Astrocyte (in vitro differentiated cells and primary cell): ENCODE measurements at regions not wholly inside any gene's neighbourhood (a gene's known extent, or its start where the extent isn't known, plus 50 kb on each side); places are given as distances from the start of the nearest gene placed in this dataset.
"Not testable (repeated sequence)": the region's sequence is repeated elsewhere in the genome, so short reads cannot be mapped to it uniquely, and the experiment has no call there.

ENCODE experiments used
- DNase-seq: peaks from one replicate; pipeline ENCODE4 v3.0.0-alpha.2; 2010; ENCODE audit warnings: low read depth
- FAIRE-seq: peaks from 2 replicates; lab custom pipeline; 2011; peaks lifted over from hg19 to GRCh38; lab: Jason Lieb, UNC
- H2AFZ ChIP-seq: 2 replicates; pipeline ENCODE4 v1.6.0; 2012; ENCODE audit warnings: low read depth, low read length, inconsistent platforms
- H3K27ac ChIP-seq: 2 replicates; pipeline ENCODE4 v1.5.1; 2011; ENCODE audit warnings: low read depth, low read length, inconsistent platforms
- H3K27me3 ChIP-seq: 2 replicates; pipeline ENCODE4 v1.6.0; 2011; ENCODE audit warnings: low read length, inconsistent platforms; ENCODE audit not compliant: insufficient read depth
- H3K36me3 ChIP-seq: 2 replicates; pipeline ENCODE4 v1.5.1; 2011; ENCODE audit warnings: low read length, inconsistent platforms; ENCODE audit not compliant: insufficient read depth
- H3K4me1 ChIP-seq: 2 replicates; pipeline ENCODE4 v1.5.1; 2011; ENCODE audit warnings: low read length, inconsistent platforms; ENCODE audit not compliant: insufficient read depth
- H3K4me2 ChIP-seq: 2 replicates; pipeline ENCODE4 v1.6.0; 2012; ENCODE audit warnings: low read length, inconsistent platforms
- H3K4me3 ChIP-seq: 2 replicates; pipeline ENCODE4 v1.5.1; 2011; ENCODE audit warnings: low read depth, mild to moderate bottlenecking, low read length, inconsistent platforms; ENCODE audit not compliant: insufficient read depth
- H3K79me2 ChIP-seq: 2 replicates; pipeline ENCODE4 v1.6.0; 2012; ENCODE audit warnings: mild to moderate bottlenecking, low read length, inconsistent platforms; ENCODE audit not compliant: insufficient read depth
- H3K9ac ChIP-seq: 2 replicates; pipeline ENCODE4 v1.6.0; 2012; ENCODE audit warnings: mild to moderate bottlenecking, low read length, inconsistent platforms
- H3K9me3 ChIP-seq: 2 replicates; pipeline ENCODE4 v1.5.1; 2012; ENCODE audit warnings: low read depth, mild to moderate bottlenecking, low read length, inconsistent platforms; ENCODE audit not compliant: insufficient read depth
- H4K20me1 ChIP-seq: 2 replicates; pipeline ENCODE4 v1.6.0; 2012; ENCODE audit warnings: low read length, inconsistent platforms; ENCODE audit not compliant: insufficient read depth
- H3K27ac Mint-ChIP-seq: one replicate; pipeline ENCODE4 v1.8.0; 2021; ENCODE audit warnings: mild to moderate bottlenecking, mixed read lengths; ENCODE audit not compliant: unreplicated experiment
- H3K27me3 Mint-ChIP-seq: one replicate; pipeline ENCODE4 v1.8.0; 2021; ENCODE audit warnings: low read depth, mixed read lengths; ENCODE audit not compliant: unreplicated experiment
- H3K36me3 Mint-ChIP-seq: one replicate; pipeline ENCODE4 v1.8.0; 2021; ENCODE audit warnings: low read depth, mixed read lengths; ENCODE audit not compliant: unreplicated experiment
- H3K4me1 Mint-ChIP-seq: one replicate; pipeline ENCODE4 v1.8.0; 2021; ENCODE audit warnings: low read depth, mixed read lengths; ENCODE audit not compliant: unreplicated experiment
- H3K4me3 Mint-ChIP-seq: one replicate; pipeline ENCODE4 v1.8.0; 2021; ENCODE audit warnings: mild to moderate bottlenecking, moderate library complexity, mixed read lengths; ENCODE audit not compliant: unreplicated experiment
- H3K9me3 Mint-ChIP-seq: one replicate; pipeline ENCODE4 v1.8.0; 2021; ENCODE audit warnings: mild to moderate bottlenecking, mixed read lengths; ENCODE audit not compliant: unreplicated experiment
- EZH2 ChIP-seq: IDR thresholded peaks from 2 replicates; pipeline ENCODE4 v1.6.1; 2012; ENCODE audit warnings: mild to moderate bottlenecking, low read length, inconsistent platforms; ENCODE audit not compliant: insufficient read depth
- TF ChIP-seq, protein P1 (sequence below): IDR thresholded peaks from 2 replicates; pipeline ENCODE4 v1.5.1; 2011; ENCODE audit warnings: low read depth, mild to moderate bottlenecking, inconsistent platforms, low read length, moderate library complexity; ENCODE audit not compliant: insufficient read depth

DNA sequence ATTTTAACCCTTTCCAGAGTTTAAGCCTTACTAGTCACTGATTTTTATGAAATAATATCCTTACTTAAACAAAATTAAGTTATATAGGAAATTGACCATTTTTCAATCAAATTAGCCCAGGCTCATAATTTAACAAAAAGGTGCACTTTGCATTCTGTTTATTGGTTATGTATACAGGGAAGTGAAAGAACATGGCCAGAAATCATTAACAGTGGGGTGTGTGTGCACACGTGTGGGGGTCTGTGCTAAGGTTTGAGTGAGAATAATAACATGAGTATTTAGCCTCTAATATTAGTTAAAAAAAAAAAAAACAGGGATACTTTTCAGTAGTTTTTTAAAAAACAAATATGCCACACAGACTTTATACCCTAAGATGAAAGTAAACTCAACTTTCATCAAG, 510.5 kb upstream of the PFKP start:
- H3K27me3 ChIP-seq = no peaks in the 10 kb centered on the region
- FAIRE-seq (no peak), DNase-seq (no peak)
- H3K79me2 ChIP-seq = no peaks in the 10 kb centered on the region
- H3K4me2 ChIP-seq = no peak overlapping the region
- H3K9ac ChIP-seq = no peak overlapping the region
- Mint-ChIP-seq H3K9me3 (no peaks in the 10 kb centered on the region), H3K36me3 (no peaks in the 10 kb centered on the region), H3K27ac (no peak overlapping the region), H3K4me3 (no peak overlapping the region), H3K27me3 (peaks cover 5% of the 10 kb centered on the region), H3K4me1 (no peaks in the 10 kb centered on the region)
- no peaks in the 10 kb centered on the region for H3K4me1 ChIP-seq
- H3K27ac ChIP-seq = no peak overlapping the region
- H3K4me3 ChIP-seq = no peak overlapping the region
- H3K36me3 ChIP-seq = no peaks in the 10 kb centered on the region
- TF ChIP-seq, protein P1, sequence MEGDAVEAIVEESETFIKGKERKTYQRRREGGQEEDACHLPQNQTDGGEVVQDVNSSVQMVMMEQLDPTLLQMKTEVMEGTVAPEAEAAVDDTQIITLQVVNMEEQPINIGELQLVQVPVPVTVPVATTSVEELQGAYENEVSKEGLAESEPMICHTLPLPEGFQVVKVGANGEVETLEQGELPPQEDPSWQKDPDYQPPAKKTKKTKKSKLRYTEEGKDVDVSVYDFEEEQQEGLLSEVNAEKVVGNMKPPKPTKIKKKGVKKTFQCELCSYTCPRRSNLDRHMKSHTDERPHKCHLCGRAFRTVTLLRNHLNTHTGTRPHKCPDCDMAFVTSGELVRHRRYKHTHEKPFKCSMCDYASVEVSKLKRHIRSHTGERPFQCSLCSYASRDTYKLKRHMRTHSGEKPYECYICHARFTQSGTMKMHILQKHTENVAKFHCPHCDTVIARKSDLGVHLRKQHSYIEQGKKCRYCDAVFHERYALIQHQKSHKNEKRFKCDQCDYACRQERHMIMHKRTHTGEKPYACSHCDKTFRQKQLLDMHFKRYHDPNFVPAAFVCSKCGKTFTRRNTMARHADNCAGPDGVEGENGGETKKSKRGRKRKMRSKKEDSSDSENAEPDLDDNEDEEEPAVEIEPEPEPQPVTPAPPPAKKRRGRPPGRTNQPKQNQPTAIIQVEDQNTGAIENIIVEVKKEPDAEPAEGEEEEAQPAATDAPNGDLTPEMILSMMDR = no peak
- TF ChIP-seq EZH2 = no peak
- no peaks in the 10 kb centered on the region for H4K20me1 ChIP-seq
- H3K9me3 ChIP-seq = peaks cover under 1% of the 10 kb centered on the region
- H2AFZ ChIP-seq = no peak overlapping the region

DNA sequence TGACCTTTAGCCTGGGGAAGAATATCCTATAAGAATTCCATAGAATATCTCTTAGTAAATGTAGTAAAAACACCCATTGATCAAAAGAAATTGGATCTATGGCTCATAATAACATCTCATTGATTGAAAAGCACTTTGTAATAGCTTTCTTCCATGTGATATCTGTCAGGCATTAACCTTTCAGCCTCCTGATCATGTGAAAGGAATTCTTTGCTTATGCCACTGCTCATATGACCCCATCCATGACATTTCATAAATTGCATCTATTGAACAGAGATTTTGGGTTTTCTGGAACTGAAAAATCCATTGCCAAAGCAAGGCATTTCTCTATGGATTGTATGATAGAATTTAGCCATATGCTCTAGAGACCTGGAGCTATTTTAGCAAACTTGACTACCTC, 519.3 kb upstream of the PFKP start:
- H3K9me3 Mint-ChIP-seq = no peaks in the 10 kb centered on the region
- H2AFZ ChIP-seq = no peak overlapping the region
- H4K20me1 ChIP-seq = no peaks in the 10 kb centered on the region
- no peak for DNase-seq
- H3K4me1 ChIP-seq = no peaks in the 10 kb centered on the region
- H3K27ac ChIP-seq = no peak overlapping the region
- no peaks in the 10 kb centered on the region for H3K27me3 ChIP-seq
- no peak overlapping the region for H3K27ac Mint-ChIP-seq
- no peak overlapping the region for H3K4me3 Mint-ChIP-seq
- H3K36me3 Mint-ChIP-seq = no peaks in the 10 kb centered on the region
- no peak overlapping the region for H3K4me2 ChIP-seq
- FAIRE-seq = no peak
- no peaks in the 10 kb centered on the region for H3K36me3 ChIP-seq
- no peaks in the 10 kb centered on the region for H3K4me1 Mint-ChIP-seq
- no peaks in the 10 kb centered on the region for H3K79me2 ChIP-seq
- H3K9ac ChIP-seq = no peak overlapping the region
- H3K9me3 ChIP-seq = peaks cover 4% of the 10 kb centered on the region
- TF ChIP-seq, protein P1 = no peak
- TF ChIP-seq EZH2 = no peak
- H3K4me3 ChIP-seq = no peak overlapping the region
- H3K27me3 Mint-ChIP-seq = peaks cover 9% of the 10 kb centered on the region

DNA sequence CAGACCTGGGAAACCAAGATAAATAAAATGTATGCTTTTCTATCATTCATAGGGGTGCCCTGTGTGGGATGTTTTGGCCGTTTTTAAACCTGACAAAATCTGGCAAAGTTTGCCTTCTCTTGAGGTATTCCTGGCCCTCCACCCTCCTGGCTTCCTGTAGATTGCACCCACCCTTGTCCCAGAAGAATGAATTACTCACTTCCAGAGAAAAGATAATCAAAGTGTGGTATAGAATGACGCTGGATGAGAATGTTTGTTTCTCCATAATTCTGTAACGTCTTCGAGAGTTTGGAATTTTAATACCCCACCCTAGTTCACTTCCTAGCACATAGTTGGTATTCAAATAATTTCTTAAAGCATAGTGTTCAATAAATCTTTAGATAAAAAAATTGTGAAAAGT, 519.7 kb upstream of the PFKP start:
- no peaks in the 10 kb centered on the region for H3K36me3 Mint-ChIP-seq
- no peak for FAIRE-seq
- no peak overlapping the region for H2AFZ ChIP-seq
- H3K4me1 ChIP-seq = no peaks in the 10 kb centered on the region
- no peak overlapping the region for H3K4me3 Mint-ChIP-seq
- peaks cover 9% of the 10 kb centered on the region for H3K27me3 Mint-ChIP-seq
- H3K4me1 Mint-ChIP-seq = no peaks in the 10 kb centered on the region
- peaks cover 4% of the 10 kb centered on the region for H3K9me3 ChIP-seq
- no peak overlapping the region for H3K27ac ChIP-seq
- DNase-seq = no peak
- no peak overlapping the region for H3K4me2 ChIP-seq
- TF ChIP-seq EZH2 = no peak
- TF ChIP-seq, protein P1 = no peak
- H3K79me2 ChIP-seq = no peaks in the 10 kb centered on the region
- H3K9ac ChIP-seq = no peak overlapping the region
- H3K36me3 ChIP-seq = no peaks in the 10 kb centered on the region
- H3K9me3 Mint-ChIP-seq = no peaks in the 10 kb centered on the region
- no peak overlapping the region for H3K4me3 ChIP-seq
- no peaks in the 10 kb centered on the region for H4K20me1 ChIP-seq
- H3K27ac Mint-ChIP-seq = no peak overlapping the region
- H3K27me3 ChIP-seq = no peaks in the 10 kb centered on the region

DNA sequence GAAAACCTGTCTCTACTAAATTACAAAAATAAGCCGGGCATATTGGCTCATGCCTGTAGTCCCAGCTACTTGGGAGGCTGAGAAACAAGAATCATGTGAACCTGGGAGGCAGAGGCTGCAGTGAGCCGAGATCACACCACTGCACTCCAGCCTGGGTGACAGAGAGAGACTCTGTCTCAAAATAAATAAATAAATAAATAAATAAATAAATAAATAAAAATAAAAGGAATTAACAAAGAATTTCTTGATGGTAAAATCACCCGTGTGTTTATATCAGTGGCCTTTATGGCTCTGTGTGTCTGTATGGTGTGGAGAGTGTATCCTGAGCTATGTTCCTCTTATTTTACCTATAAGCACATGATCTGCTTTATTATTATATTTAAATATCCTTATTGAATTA, 520.5 kb upstream of the PFKP start:
- not testable (repeated sequence) for H3K36me3 ChIP-seq, H3K27ac Mint-ChIP-seq, H4K20me1 ChIP-seq, H3K36me3 Mint-ChIP-seq, H3K4me1 ChIP-seq, H3K27me3 Mint-ChIP-seq, H3K27me3 ChIP-seq, H3K79me2 ChIP-seq, H3K9ac ChIP-seq, H2AFZ ChIP-seq, H3K4me3 ChIP-seq, H3K9me3 ChIP-seq, H3K4me1 Mint-ChIP-seq, H3K9me3 Mint-ChIP-seq, H3K4me2 ChIP-seq, H3K4me3 Mint-ChIP-seq, DNase-seq, FAIRE-seq, H3K27ac ChIP-seq
